Breast epithelium (tissue), 3 donors: ENCODE measurements at regions not wholly inside any gene's neighbourhood (a gene's known extent, or its start where the extent isn't known, plus 50 kb on each side); places are given as distances from the start of the nearest gene placed in this dataset.
"Not testable (repeated sequence)": the region's sequence is repeated elsewhere in the genome, so short reads cannot be mapped to it uniquely, and the experiment has no call there.

ENCODE experiments used
- CTCF ChIP-seq, 3 donors: fragments of 450-650 bp; IDR thresholded peaks; one replicate each; pipeline ENCODE4 v1.5.1; 2016 to 2017; ENCODE audit warnings: antibody characterized with exemption in 3 of 3, mild to moderate bottlenecking in 3 of 3, moderate library complexity in 3 of 3
- POLR2A ChIP-seq: fragments of 450-650 bp; IDR thresholded peaks from one replicate; pipeline ENCODE4 v1.6.1; 2016; ENCODE audit warnings: antibody characterized with exemption, mild to moderate bottlenecking, moderate library complexity
- POLR2AphosphoS5 ChIP-seq, 3 donors: sonication (generic); formaldehyde crosslinking; IDR thresholded peaks; one replicate each; pipeline ENCODE4 v1.6.1; 2017; ENCODE audit warnings: antibody characterized with exemption in 3 of 3

- not testable (repeated sequence) for TF ChIP-seq CTCF (IDR thresholded peaks at IDR 0.05); POLR2AphosphoS5 (IDR thresholded peaks at IDR 0.05); POLR2A
These were observed 161.8 kb upstream of the POTED start for GRCh38 chr21:13447767-13448166.
